Urothelium cell line (cell line): ENCODE measurements at regions not wholly inside any gene's neighbourhood (a gene's known extent, or its start where the extent isn't known, plus 50 kb on each side); places are given as distances from the start of the nearest gene placed in this dataset.
"Not testable (repeated sequence)": the region's sequence is repeated elsewhere in the genome, so short reads cannot be mapped to it uniquely, and the experiment has no call there.

Source experiments
- DNase-seq: peaks from one replicate; pipeline ENCODE4 v3.0.0; 2011; ENCODE audit warnings: low spot score, mixed read lengths
- FAIRE-seq: peaks from 2 replicates; lab custom pipeline; 2011; peaks lifted over from hg19 to GRCh38; lab: Jason Lieb, UNC

- no peak for DNase-seq
- no peak for FAIRE-seq
Observed at GRCh38 chr2:52431352-52431760, 1336.2 kb upstream of the CHAC2 start.

- no peak for FAIRE-seq
- no peak for DNase-seq
Observed at GRCh38 chr2:52429740-52430139, 1337.9 kb upstream of the CHAC2 start.

- no peak for FAIRE-seq
- no peak for DNase-seq
Observed at GRCh38 chr2:52429171-52429570, 1338.4 kb upstream of the CHAC2 start.

- FAIRE-seq (no peak), DNase-seq (no peak)
Observed at GRCh38 chr2:52428224-52428623, 1339.4 kb upstream of the CHAC2 start.

- no peak for DNase-seq
- FAIRE-seq = no peak
Observed at GRCh38 chr2:52423655-52424054, 1343.9 kb upstream of the CHAC2 start.

- FAIRE-seq (no peak), DNase-seq (no peak)
Observed at GRCh38 chr2:52423111-52423510, 1344.5 kb upstream of the CHAC2 start.

- DNase-seq = no peak
- no peak for FAIRE-seq
Observed at GRCh38 chr2:52416340-52416739, 1351.3 kb upstream of the CHAC2 start.

- DNase-seq (no peak), FAIRE-seq (no peak)
Observed at GRCh38 chr2:52414561-52415295, 1352.9 kb upstream of the CHAC2 start.

- DNase-seq, FAIRE-seq: not testable (repeated sequence)
Observed at GRCh38 chr2:52409308-52410118, 1358.1 kb upstream of the CHAC2 start.

- FAIRE-seq = no peak
- DNase-seq = no peak
Observed at GRCh38 chr2:52405980-52406379, 1361.6 kb upstream of the CHAC2 start.

- DNase-seq = no peak
- no peak for FAIRE-seq
Observed at GRCh38 chr2:52404866-52405265, 1362.7 kb upstream of the CHAC2 start.

- no peak for FAIRE-seq
- DNase-seq = no peak
Observed at GRCh38 chr2:52404046-52404445, 1363.6 kb upstream of the CHAC2 start.

- DNase-seq (no peak), FAIRE-seq (no peak)
Observed at GRCh38 chr2:52402128-52402527, 1365.5 kb upstream of the CHAC2 start.

GRCh38 chr2:52396836-52397235 is 1364.9 kb upstream of the NRXN1 start:
- FAIRE-seq = no peak
- no peak for DNase-seq

GRCh38 chr2:52395912-52396311 is 1364.0 kb upstream of the NRXN1 start:
- FAIRE-seq (no peak), DNase-seq (no peak)

- no peak for FAIRE-seq
- no peak for DNase-seq
Observed at GRCh38 chr2:52391621-52392020, 1359.7 kb upstream of the NRXN1 start.

GRCh38 chr2:52390651-52391050 is 1358.7 kb upstream of the NRXN1 start:
- DNase-seq (no peak), FAIRE-seq (no peak)

GRCh38 chr2:52387937-52388590 is 1356.1 kb upstream of the NRXN1 start:
- FAIRE-seq (no peak), DNase-seq (no peak)

- DNase-seq (no peak), FAIRE-seq (no peak)
Observed at GRCh38 chr2:52386433-52387030, 1354.6 kb upstream of the NRXN1 start.

- no peak for FAIRE-seq
- no peak for DNase-seq
Observed at GRCh38 chr2:52383541-52383940, 1351.6 kb upstream of the NRXN1 start.

GRCh38 chr2:52369178-52369577 is 1337.2 kb upstream of the NRXN1 start:
- DNase-seq (no peak), FAIRE-seq (no peak)
